ENCODE measurements at regions not wholly inside any gene's neighbourhood (a gene's known extent, or its start where the extent isn't known, plus 50 kb on each side); places are given as distances from the start of the nearest gene placed in this dataset.

DNA sequence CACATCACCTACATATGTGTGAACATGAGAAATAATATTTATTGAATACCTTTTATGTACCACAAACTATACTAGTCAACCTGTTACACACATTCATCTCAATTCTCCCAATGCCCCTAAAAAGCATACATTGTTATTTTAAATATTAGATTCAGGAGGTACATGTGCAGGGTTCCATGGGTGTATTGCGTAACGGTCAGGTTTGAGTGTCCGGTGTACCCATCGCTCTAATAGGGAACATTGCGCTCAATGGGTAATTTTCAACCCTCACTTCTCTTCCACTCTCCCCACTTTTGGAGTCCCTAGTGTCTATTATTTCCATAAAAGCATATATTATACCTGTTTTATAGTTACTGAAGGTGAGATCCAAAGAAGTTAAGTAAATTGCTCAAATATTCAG, 82.0 kb downstream of the IFI44 start:
- TF ChIP-seq, protein P1, sequence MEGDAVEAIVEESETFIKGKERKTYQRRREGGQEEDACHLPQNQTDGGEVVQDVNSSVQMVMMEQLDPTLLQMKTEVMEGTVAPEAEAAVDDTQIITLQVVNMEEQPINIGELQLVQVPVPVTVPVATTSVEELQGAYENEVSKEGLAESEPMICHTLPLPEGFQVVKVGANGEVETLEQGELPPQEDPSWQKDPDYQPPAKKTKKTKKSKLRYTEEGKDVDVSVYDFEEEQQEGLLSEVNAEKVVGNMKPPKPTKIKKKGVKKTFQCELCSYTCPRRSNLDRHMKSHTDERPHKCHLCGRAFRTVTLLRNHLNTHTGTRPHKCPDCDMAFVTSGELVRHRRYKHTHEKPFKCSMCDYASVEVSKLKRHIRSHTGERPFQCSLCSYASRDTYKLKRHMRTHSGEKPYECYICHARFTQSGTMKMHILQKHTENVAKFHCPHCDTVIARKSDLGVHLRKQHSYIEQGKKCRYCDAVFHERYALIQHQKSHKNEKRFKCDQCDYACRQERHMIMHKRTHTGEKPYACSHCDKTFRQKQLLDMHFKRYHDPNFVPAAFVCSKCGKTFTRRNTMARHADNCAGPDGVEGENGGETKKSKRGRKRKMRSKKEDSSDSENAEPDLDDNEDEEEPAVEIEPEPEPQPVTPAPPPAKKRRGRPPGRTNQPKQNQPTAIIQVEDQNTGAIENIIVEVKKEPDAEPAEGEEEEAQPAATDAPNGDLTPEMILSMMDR (IDR thresholded peaks at IDR 0.05; ENCODE audit: low read length) = no peak
- TF ChIP-seq EZH2 (optimal IDR thresholded peaks at IDR 0.05; ENCODE audit: low read depth, low read length) (no peak), EZH2phosphoT487 (IDR thresholded peaks at IDR 0.05; ENCODE audit: low read length) (no peak)
- Histone ChIP-seq H3K36me3 (replicated peaks; ENCODE audit: insufficient read depth, low read length) (no peaks in the 10 kb centered on the region), H3K27me3 (replicated peaks; ENCODE audit: insufficient read depth, low read length) (no peaks in the 10 kb centered on the region), H2AFZ (ENCODE audit: low read length) (no peak overlapping the region), H3K9ac (ENCODE audit: low read length) (no peak overlapping the region), H3F3A (ENCODE audit: insufficient read depth, low read length) (no peaks in the 10 kb centered on the region), H3K4me2 (ENCODE audit: low read depth, low read length) (no peak overlapping the region), H3K4me3 (ENCODE audit: low read length) (no peak overlapping the region), H3K79me2 (ENCODE audit: low read length) (no peaks in the 10 kb centered on the region), H3K27ac (ENCODE audit: low read length) (no peak overlapping the region), H3K9me3 (replicated peaks; ENCODE audit: insufficient read depth, low read length) (no peaks in the 10 kb centered on the region), H4K20me1 (ENCODE audit: insufficient read depth, low read length) (no peaks in the 10 kb centered on the region), H3K4me1 (ENCODE audit: low read length) (no peaks in the 10 kb centered on the region), H3K9me2 (replicated peaks; ENCODE audit: insufficient read depth, low read length) (no peaks in the 10 kb centered on the region)
- DNase-seq = no peak

GRCh38 chr1:78737241-78737640, 87.6 kb downstream of the IFI44 start:
- DNase-seq = no peak

DNA sequence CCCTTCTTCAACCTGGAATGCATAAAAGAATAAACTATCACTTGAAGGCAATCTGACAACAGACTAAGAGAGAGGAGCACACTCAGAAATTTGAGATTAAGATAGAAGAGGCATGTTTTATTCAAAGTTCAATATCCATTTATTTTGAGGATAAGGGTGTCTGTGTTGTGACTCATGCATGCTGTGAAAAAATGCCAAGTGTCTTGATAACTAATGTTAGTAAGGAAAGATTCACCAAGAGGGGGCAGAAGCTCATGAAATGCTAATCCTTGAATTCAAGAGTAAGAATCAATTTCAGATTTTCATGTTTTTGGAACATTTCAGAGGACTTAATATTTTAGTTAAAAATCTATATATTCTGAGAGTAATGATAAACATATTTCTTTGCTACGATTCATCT, 94.0 kb downstream of the IFI44 start:
- no peaks in the 10 kb centered on the region for H3K36me3 ChIP-seq (replicated peaks; ENCODE audit: insufficient read depth, low read length)
- H3F3A ChIP-seq (ENCODE audit: insufficient read depth, low read length) = no peaks in the 10 kb centered on the region
- no peaks in the 10 kb centered on the region for H3K79me2 ChIP-seq (ENCODE audit: low read length)
- no peak overlapping the region for H3K9ac ChIP-seq (ENCODE audit: low read length)
- H3K9me3 ChIP-seq (replicated peaks; ENCODE audit: insufficient read depth, low read length) = no peaks in the 10 kb centered on the region
- H3K4me3 ChIP-seq (ENCODE audit: low read length) = no peak overlapping the region
- no peaks in the 10 kb centered on the region for H4K20me1 ChIP-seq (ENCODE audit: insufficient read depth, low read length)
- TF ChIP-seq EZH2phosphoT487 (IDR thresholded peaks at IDR 0.05; ENCODE audit: low read length) (no peak), EZH2 (optimal IDR thresholded peaks at IDR 0.05; ENCODE audit: low read depth, low read length) (no peak)
- TF ChIP-seq, protein P1 (IDR thresholded peaks at IDR 0.05; ENCODE audit: low read length) = no peak
- no peak overlapping the region for H3K4me2 ChIP-seq (ENCODE audit: low read depth, low read length)
- H3K27ac ChIP-seq (ENCODE audit: low read length) = no peak overlapping the region
- H2AFZ ChIP-seq (ENCODE audit: low read length) = no peak overlapping the region
- H3K27me3 ChIP-seq (replicated peaks; ENCODE audit: insufficient read depth, low read length) = no peaks in the 10 kb centered on the region
- no peaks in the 10 kb centered on the region for H3K4me1 ChIP-seq (ENCODE audit: low read length)
- no peaks in the 10 kb centered on the region for H3K9me2 ChIP-seq (replicated peaks; ENCODE audit: insufficient read depth, low read length)
- no peak for DNase-seq

More at GRCh38 chr1:78737241-78737640, 87.6 kb downstream of the IFI44 start:
- Histone ChIP-seq H4K20me1 (ENCODE audit: insufficient read depth, low read length) (no peaks in the 10 kb centered on the region), H3K36me3 (replicated peaks; ENCODE audit: insufficient read depth, low read length) (no peaks in the 10 kb centered on the region), H3K27ac (ENCODE audit: low read length) (no peak overlapping the region), H3K9ac (ENCODE audit: low read length) (no peak overlapping the region), H3K4me2 (ENCODE audit: low read depth, low read length) (no peak overlapping the region), H3K4me3 (ENCODE audit: low read length) (no peak overlapping the region), H3F3A (ENCODE audit: insufficient read depth, low read length) (no peaks in the 10 kb centered on the region), H3K4me1 (ENCODE audit: low read length) (no peaks in the 10 kb centered on the region), H3K79me2 (ENCODE audit: low read length) (no peaks in the 10 kb centered on the region), H3K9me2 (replicated peaks; ENCODE audit: insufficient read depth, low read length) (no peaks in the 10 kb centered on the region), H3K9me3 (replicated peaks; ENCODE audit: insufficient read depth, low read length) (no peaks in the 10 kb centered on the region), H2AFZ (ENCODE audit: low read length) (no peak overlapping the region), H3K27me3 (replicated peaks; ENCODE audit: insufficient read depth, low read length) (no peaks in the 10 kb centered on the region)
- TF ChIP-seq EZH2 (optimal IDR thresholded peaks at IDR 0.05; ENCODE audit: low read depth, low read length) (no peak), EZH2phosphoT487 (IDR thresholded peaks at IDR 0.05; ENCODE audit: low read length) (no peak)
- TF ChIP-seq, protein P1 (IDR thresholded peaks at IDR 0.05; ENCODE audit: low read length) = no peak
